RWPE1 (cell line): ENCODE measurements at regions not wholly inside any gene's neighbourhood (a gene's known extent, or its start where the extent isn't known, plus 50 kb on each side); places are given as distances from the start of the nearest gene placed in this dataset.

Experiments
- CTCF ChIA-PET: fragments of 350-600 bp; sonication (Branson Sonifier 250); formaldehyde crosslinking; extraction: SDS; loops from one replicate; lab custom pipeline; 2021; lab: Yijun Ruan, JAX
- POLR2A ChIA-PET: fragments of 400-600 bp; formaldehyde crosslinking; extraction: SDS; loops from one replicate; lab custom pipeline; 2020; ENCODE audit warnings: antibody characterized with exemption; ENCODE audit not compliant: low non-redundant PET; lab: Yijun Ruan, JAX
- DNase-seq: peaks from one replicate; pipeline ENCODE4 v3.0.0; 2012; ENCODE audit warnings: low spot score
- H3K27ac ChIP-seq: fragments of 450-650 bp; 2 replicates; pipeline ENCODE4 v1.5.1; 2017
- TF ChIP-seq, protein P1 (sequence below): fragments of 450-650 bp; conservative IDR thresholded peaks from 2 replicates; pipeline ENCODE4 v1.5.1; 2017; ENCODE audit warnings: low read depth, mild to moderate bottlenecking

DNA sequence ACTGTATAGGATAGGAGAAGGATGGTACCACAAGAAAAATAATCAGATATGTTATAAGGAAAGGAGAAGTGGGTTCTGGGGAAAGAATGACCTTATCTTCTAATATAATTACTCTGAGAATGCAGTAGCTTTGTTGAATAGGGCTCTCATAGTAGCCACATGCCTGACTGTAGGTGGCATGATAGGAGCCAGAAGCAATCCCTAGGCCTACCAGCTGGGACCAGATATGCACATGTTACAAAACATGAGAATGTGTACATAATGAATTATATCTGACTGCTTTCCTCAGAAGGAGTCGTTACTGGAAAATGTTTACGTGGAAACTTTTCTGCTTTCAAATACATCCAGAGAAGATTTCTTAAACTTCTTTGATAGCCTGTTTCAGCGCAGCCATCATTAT, 53.2 kb upstream of the FAM3C start:
- H3K27ac ChIP-seq = no peak overlapping the region
- POLR2A ChIA-PET = no interaction called here
- DNase-seq = no peak
- CTCF ChIA-PET = interaction anchor here (0.6 kb wide), 1 partner anchor 388 kb away, joined by 3 read pairs; no protein-coding TSS in a partner anchor
- TF ChIP-seq, protein P1, sequence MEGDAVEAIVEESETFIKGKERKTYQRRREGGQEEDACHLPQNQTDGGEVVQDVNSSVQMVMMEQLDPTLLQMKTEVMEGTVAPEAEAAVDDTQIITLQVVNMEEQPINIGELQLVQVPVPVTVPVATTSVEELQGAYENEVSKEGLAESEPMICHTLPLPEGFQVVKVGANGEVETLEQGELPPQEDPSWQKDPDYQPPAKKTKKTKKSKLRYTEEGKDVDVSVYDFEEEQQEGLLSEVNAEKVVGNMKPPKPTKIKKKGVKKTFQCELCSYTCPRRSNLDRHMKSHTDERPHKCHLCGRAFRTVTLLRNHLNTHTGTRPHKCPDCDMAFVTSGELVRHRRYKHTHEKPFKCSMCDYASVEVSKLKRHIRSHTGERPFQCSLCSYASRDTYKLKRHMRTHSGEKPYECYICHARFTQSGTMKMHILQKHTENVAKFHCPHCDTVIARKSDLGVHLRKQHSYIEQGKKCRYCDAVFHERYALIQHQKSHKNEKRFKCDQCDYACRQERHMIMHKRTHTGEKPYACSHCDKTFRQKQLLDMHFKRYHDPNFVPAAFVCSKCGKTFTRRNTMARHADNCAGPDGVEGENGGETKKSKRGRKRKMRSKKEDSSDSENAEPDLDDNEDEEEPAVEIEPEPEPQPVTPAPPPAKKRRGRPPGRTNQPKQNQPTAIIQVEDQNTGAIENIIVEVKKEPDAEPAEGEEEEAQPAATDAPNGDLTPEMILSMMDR = no peak

DNA sequence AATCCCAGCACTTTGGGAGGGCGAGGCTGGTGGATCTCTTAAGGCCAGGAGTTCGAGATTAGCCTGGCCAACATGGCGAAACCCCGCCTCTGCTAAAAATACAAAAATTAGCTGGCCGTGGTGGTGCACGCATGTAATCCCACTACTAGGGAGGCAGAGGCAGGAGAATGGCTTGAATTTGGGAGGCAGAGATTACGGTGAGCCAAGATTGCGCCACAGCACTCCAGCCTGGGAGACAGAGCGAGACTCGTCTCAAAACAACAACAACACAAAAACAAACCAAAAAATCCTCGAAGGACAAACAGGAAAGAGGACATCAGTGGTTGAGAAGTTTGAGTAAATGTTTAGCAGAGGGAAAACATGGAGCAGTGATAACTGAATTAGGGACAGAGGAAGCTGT, 52.3 kb upstream of the FAM3C start:
- DNase-seq = no peak
- TF ChIP-seq, protein P1 = no peak
- ChIA-PET CTCF (no interaction called here), POLR2A (no interaction called here)
- no peak overlapping the region for H3K27ac ChIP-seq

DNA sequence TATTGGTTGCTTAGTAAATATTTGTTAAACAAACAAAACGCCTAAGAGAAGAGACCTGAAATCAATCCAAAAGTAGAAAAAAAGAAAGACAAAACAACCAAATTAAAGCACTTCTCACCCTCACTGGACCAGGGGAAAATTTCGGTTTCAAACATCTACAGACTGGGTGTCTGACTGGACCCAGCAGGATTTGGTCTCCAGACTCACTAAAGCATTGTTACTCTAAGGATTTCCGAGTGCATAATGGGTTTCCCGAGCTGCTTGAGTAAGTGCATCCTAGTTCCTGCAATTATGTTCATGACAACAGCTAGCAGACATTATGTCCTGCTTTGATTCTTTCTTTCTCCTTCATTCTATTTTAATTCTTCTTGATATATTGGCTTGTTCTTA, 51.8 kb upstream of the FAM3C start:
- ChIA-PET CTCF (no interaction called here), POLR2A (no interaction called here)
- no peak overlapping the region for H3K27ac ChIP-seq
- DNase-seq = no peak
- TF ChIP-seq, protein P1 = no peak

DNA sequence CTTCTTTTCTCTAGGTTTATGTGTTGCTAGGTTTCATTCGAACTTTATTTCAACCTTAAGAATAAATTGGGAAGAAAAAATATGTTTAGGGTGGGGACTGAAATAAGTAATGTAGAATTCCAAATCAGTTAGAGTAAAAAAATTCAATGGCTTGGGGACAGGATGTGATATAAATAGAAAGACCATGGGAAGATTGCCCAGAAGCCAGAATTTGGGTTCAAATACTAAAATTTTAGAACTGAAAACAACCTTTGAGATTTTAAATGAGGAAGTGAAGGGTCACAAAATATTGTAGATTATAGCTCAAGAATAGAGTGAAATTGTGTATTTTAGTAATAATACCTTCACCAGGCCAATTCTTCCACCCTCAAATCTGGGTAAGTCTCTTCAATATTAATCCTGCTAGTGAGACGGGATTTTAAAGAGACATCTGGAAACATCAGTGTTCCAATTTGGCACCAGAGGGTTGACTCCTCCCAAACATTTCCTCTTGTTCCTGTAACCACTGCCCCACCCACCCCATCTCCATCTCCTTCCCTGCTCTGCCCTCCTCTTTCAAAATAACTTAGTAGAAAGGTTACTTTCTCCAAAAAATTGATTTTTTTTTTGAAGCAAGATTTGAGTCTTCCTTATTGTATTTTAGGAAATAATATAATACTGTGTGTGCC, 51.3 kb upstream of the FAM3C start:
- ChIA-PET CTCF (interaction anchor here (0.5 to 0.8 kb wide), 2 partner anchors 51 to 987 kb away, joined by 3 to 4 read pairs; no protein-coding TSS in a partner anchor), POLR2A (no interaction called here)
- no peak for DNase-seq
- TF ChIP-seq, protein P1 = no peak
- no peak overlapping the region for H3K27ac ChIP-seq

- TF ChIP-seq, protein P1 = no peak
- no peak overlapping the region for H3K27ac ChIP-seq
- ChIA-PET POLR2A (no interaction called here), CTCF (interaction anchor here (0.8 kb wide), 1 partner anchor 50 kb away, joined by 3 read pairs; no protein-coding TSS in a partner anchor)
- DNase-seq = no peak
Measured at GRCh38 chr7:121446526-121446925, 50.4 kb upstream of the FAM3C start.
